NT2/D1 (cell line): ENCODE measurements at regions not wholly inside any gene's neighbourhood (a gene's known extent, or its start where the extent isn't known, plus 50 kb on each side); places are given as distances from the start of the nearest gene placed in this dataset.

Experiments
- SUZ12 ChIP-seq: IDR thresholded peaks from 2 replicates; pipeline ENCODE4 v1.6.1; 2011; ENCODE audit not compliant: insufficient read length, insufficient read depth; ENCODE audit errors: extremely low read depth
- YY1 ChIP-seq: IDR thresholded peaks from 2 replicates; pipeline ENCODE4 v1.6.1; 2011; ENCODE audit not compliant: insufficient read length, insufficient read depth
- ZNF274 ChIP-seq: IDR thresholded peaks from 2 replicates; pipeline ENCODE4 v1.6.1; 2011; ENCODE audit warnings: mild to moderate bottlenecking, low read depth, low read length

GRCh38 chr2:239514754-239515530 is 114.1 kb upstream of the HDAC4 start:
- TF ChIP-seq SUZ12: no peak
- TF ChIP-seq YY1: no peak
- no peak for TF ChIP-seq ZNF274
